ENCODE measurements at regions not wholly inside any gene's neighbourhood (a gene's known extent, or its start where the extent isn't known, plus 50 kb on each side); places are given as distances from the start of the nearest gene placed in this dataset.

GRCh38 chr2:239673641-239674040, 272.8 kb upstream of the HDAC4 start:
- no peak for DNase-seq (ENCODE audit: low read depth)

- no peak for DNase-seq (ENCODE audit: low read depth)
Observed at GRCh38 chr2:239671916-239672849, 271.4 kb upstream of the HDAC4 start.

DNA sequence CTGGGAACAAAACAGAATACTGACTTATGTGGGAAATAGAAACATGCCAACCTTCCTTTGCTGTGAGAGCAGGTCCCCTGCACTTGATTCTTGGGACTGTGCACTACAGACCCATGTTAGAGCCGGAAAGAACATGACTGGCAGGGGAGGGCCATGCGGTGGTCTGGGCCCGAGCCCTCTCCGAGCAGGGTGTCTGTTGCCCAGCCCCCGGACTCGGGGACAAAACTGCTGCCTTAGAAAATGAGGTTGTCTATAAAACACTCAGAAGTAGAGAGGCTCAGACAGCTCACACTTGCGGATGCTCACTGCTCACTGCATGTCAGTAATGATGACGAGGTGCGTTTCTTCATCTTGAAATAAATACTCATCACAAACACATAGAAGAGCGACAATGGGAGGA, 270.7 kb upstream of the HDAC4 start:
- no peak for DNase-seq (ENCODE audit: low read depth)

- no peak for DNase-seq (ENCODE audit: low read depth)
Observed at GRCh38 chr2:239670463-239671120, 269.8 kb upstream of the HDAC4 start.

DNA sequence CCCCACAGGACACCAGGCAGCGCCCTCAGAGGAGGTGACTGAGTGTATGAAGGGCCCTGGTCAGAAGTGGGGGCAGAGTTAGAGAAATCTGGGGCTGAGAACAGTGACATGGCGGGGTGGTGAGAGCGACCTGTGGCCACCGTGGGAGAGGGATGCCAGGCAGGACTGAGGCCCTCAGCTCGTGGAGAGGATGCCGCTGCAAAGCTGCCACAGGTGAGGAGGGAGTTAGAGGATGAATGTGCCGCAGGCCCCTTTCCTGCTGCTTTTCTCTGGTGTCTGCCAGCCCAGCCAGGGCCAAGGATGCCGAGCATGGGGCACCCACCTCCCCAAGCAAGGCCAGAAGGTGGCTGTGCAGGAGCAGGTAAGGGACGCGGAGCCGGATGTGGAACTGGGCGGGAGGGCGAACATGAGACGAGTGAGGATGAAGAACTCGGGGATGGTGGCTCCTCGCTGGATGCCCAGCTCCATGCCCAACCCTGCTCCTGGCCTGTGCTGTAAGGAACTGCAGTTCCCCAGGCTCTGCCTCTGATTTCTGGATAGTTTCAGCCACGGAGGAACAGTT, 269.2 kb upstream of the HDAC4 start:
- DNase-seq (ENCODE audit: low read depth), result no peak

- no peak for DNase-seq (ENCODE audit: low read depth)
Observed at GRCh38 chr2:239669181-239669898, 268.5 kb upstream of the HDAC4 start.

DNA sequence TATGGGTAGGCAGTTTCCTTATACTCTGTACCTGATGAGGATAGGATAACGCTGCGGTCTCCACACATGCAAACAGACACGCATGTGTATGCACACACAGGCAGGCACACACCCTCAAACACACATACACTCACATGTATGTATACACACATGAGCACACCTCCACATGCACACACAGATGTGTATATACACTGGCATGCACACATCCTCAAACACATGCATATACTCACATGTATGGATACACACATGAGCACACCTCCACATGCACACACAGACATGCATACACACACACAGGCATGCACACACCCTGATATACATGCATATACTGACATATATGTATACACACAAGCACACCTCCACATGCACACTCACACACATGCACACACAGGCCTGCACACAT, 267.8 kb upstream of the HDAC4 start:
- no peak for DNase-seq (ENCODE audit: low read depth)

- DNase-seq (ENCODE audit: low read depth), result no peak
Observed at GRCh38 chr2:239668042-239668441, 267.2 kb upstream of the HDAC4 start.

- no peak for DNase-seq (ENCODE audit: low read depth)
Observed at GRCh38 chr2:239667431-239667985, 266.7 kb upstream of the HDAC4 start.

DNA sequence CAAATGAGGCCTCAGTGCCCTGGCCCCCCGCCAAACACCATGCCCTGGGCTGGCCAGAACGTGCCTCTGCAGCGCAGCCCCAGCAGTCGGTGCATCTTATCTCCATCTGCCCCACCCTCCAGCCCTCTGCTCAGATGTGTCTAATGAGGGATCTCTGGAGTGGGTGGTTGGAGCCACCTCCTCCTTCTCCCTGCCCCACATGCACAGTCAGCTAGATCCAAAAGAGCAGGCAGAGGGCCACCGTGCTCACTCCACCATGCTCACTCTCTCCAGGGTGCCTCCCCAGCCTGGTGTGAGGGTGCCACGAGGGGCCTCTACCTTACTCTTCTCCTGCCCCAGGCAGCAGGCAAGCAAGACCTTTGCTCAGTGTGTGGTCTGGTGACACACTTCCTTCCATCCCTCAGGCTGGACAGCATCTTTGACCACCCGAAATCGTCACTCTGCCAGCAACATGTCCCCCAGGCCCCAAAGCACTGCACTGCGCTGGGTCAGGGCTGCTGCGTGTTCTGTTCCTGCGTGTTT, 266.1 kb upstream of the HDAC4 start:
- no peak for DNase-seq (ENCODE audit: low read depth)

DNA sequence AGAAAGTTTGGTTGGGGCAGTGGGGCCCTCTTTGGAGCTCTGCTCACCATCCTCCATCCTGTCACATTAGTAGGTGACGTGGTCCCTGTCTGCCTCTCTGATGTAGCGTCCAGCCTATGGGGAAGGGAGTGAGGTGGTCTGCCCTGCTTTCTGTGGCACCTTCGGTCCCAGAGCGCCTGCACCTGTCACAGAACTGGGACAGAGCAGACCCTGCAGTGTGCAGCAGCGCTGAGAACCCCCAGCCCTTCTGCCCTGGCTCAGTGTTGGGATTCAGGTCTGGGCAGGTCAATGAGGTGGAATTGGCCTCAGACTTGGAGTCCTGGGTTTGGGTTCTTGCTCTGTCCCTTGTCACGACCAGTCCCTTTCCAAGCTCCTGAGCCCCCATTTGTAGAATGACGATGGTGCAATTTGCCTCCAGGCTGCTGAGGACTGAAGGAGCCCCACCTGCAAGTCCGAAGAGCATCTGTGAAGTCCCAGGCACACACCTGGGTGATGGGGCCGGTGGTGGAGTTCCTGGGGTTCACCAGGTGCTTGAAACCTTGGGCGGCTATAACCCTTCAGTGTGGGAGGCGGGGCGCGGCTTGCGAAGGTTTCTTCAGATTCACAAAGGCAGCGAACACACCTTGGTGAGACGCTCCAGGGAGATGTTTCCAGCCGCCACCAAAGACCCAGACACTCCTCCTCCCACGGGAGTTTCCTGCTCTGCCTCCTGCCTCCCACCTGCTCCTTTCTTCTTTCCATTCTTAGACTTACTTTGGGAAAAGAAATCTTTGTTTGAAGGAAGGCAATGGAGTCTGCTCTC, 265.4 kb upstream of the HDAC4 start:
- no peak for DNase-seq (ENCODE audit: low read depth)

DNA sequence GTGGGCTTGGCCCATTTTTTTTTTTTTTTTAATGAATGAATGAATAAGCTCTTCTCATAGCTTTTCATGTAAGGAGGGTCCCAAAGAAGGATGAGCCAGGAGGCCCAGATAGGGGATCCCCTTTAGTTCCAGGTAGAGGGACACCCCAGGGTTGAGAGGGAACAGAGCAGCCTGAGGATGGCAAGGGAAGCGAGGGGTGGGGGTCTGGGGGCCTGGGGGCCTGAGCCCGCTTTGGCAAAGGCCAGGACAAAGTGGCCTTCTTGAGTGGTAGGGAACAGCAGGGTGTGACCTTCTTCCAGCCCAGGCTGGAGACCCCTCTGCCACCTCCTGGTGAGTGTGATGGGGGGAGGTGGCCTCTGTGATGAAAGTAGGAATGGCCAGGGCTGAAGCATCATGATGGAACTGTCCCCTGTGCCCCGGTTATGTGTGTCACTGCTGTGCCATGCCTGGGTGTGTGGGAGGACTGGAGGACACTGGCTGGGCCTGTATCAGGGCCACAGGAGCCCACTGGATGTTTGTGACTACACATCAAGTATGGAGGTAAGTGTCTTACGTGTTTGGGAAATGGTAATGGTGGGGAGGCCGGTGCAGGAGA, 263.5 kb upstream of the HDAC4 start:
- no peak for DNase-seq (ENCODE audit: low read depth)

- no peak for DNase-seq (ENCODE audit: low read depth)
Observed at GRCh38 chr2:239663364-239663924, 262.6 kb upstream of the HDAC4 start.

- no peak for DNase-seq (ENCODE audit: low read depth)
Observed at GRCh38 chr2:239662413-239663120, 261.7 kb upstream of the HDAC4 start.

DNA sequence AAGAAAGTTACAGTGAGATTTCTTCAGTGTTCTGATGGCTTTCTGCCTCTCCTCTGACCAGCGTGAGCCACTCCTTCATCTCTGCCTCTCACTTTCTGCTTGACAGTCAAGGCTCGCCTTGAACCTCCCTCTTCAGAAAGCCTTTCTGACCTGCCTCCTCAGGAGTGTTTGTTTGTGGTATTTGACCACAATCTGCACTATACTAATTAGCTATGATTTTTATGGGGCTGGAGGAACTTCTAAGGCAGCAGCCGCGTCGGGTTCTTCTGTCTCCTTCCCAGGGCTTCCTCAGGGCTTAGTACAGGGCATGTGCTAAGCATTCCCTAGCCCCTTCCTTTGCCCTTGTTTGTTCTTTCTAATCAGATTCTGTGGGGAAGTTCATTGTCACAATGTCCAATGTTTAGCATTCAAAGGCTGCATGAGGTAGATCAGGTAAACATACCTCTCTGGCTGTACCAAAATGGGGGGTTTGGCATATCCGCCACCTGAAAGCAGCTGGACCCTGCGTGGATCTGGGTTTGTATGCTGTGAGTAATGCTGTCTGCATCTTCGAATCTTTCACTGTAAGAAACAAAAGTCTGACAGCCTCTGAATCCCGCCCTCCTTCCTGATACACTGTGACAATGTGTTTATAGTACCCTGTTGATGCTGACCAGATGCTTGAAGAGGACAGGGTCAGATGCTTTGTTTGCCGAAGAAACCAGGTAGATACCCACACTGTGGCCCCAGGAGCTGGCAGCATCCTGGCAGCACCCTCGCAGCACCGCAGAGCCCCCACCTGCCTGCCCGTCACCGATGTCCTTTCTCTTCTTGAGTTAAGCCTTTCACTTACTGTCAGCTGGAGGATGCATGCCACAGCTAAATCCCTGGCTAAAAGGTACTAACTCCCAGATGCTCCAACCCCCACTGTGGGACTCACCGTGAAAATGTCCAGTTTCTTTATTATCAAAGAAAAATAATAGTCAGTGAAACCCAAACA, 260.8 kb upstream of the HDAC4 start:
- DNase-seq (ENCODE audit: low read depth), result no peak

DNA sequence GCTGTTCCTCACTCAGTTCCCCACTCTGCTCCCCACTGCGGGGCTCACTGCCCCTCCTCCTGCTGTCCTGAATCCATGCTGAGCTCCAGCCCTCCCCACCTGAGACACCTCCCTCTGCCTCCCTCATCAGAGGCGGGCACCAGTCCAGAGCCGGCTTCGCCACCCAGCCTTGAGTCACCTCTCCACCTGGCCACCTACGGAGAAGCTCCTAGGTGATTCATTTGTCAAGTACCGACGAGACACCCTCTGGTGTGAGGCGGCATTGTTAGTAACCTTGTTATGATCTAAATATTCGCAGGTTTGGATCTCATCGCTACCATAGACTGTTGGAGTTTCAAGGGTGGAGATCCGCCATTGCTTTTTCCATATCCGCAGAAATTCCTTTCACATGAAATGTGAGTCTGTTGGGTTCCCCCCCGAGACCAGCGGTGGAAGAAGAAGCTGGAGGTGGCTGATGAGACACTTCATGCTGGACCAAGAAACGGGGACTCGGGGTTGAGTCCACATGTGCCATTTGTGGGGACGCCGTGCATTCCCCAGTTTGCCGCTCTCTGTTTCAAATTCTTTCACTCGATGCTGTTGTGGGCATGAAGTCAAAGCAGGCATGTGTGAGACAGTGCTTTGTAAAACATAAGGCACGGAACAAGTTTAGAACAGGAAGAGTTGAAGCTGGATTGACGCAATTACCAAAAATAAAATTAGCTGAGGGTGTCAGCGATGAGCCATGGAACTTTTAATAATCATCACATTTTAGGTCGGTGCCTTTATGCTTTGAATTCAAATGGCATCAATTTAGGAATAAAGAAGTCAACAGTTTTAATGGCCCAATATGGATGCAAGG, 259.8 kb upstream of the HDAC4 start:
- DNase-seq (ENCODE audit: low read depth), result no peak

DNA sequence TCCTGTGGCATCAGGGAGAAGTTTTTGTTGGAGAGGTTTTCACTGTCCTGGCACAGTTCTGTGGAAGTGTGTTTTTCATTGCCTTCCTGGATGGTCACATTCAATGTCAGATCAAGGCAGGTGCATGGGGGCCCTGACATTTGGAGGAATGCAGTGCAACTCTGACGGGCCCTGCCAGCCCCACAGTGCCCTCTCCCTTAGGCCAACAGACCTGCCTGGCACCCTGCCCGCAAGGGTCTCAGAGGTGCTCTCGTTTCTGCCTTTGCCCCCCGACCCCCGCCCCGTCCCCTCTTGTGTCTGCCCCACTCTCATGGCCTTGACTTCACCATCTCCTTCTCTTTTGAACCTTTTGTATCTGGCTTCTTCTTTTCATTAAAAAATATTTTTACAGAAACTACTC, 257.2 kb upstream of the HDAC4 start:
- no peak for DNase-seq (ENCODE audit: low read depth)

DNA sequence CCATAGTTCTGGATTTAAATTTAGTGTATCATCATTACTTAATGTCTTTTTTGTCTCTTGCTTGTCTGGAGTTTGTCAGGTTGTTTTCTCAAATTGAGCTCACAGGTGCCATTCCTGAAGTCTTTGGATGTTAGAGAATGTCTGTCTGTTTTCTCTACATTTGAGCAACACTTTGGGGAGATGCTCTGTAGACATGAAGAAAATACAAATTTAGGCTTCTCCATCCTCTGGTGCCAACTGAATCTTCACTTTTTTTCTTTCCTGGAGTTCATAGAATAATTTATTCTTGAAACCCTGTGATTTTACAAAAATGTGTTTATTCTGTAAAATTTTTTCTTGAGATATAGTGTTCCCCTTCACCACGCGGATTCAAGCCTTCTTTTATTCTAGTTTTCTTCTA, 256.4 kb upstream of the HDAC4 start:
- no peak for DNase-seq (ENCODE audit: low read depth)

All from stimulated activated CD8-positive, alpha-beta memory T cell treated with anti-CD3 and anti-CD28 coated beads, Interleukin-15, amount 100 ng/mL, for 24 hours (primary cell).